WTC11 (cell line): ENCODE measurements at regions not wholly inside any gene's neighbourhood (a gene's known extent, or its start where the extent isn't known, plus 50 kb on each side); places are given as distances from the start of the nearest gene placed in this dataset.

Experiments
- ATAC-seq: fragments of 200-7000 bp; cut with Tn5 transposase; 2 replicates; pipeline ENCODE4 v1.10.0; 2021; ENCODE audit warnings: mild to moderate bottlenecking, moderate library complexity
- CTCF ChIA-PET: fragments of 300-600 bp; sonication (Branson Sonifier 250); formaldehyde crosslinking; loops from one replicate; lab custom pipeline; 2021; ENCODE audit warnings: antibody characterized with exemption; lab: Charles Lee
- POLR2A ChIA-PET: fragments of 350-600 bp; sonication (Branson Sonifier 250); formaldehyde crosslinking; loops from one replicate; lab custom pipeline; 2021; ENCODE audit warnings: antibody characterized with exemption; lab: Charles Lee
- DNase-seq: peaks from one replicate; pipeline ENCODE4 v3.0.0; 2021; ENCODE audit warnings: low spot score
- H3K27ac Mint-ChIP-seq: 2 replicates; pipeline ENCODE4 v1.8.0; 2021; ENCODE audit warnings: mixed read lengths
- H3K27me3 Mint-ChIP-seq: 2 replicates; pipeline ENCODE4 v1.8.0; 2021; ENCODE audit warnings: low read depth, mild to moderate bottlenecking, moderate library complexity, mixed read lengths
- H3K36me3 Mint-ChIP-seq: 2 replicates; pipeline ENCODE4 v1.8.0; 2021; ENCODE audit warnings: mixed read lengths
- H3K4me1 Mint-ChIP-seq: 2 replicates; pipeline ENCODE4 v1.8.0; 2022; ENCODE audit warnings: mixed read lengths
- H3K4me3 Mint-ChIP-seq: 2 replicates; pipeline ENCODE4 v1.8.0; 2021; ENCODE audit warnings: mild to moderate bottlenecking, moderate library complexity, mixed read lengths
- H3K9me3 Mint-ChIP-seq: 2 replicates; pipeline ENCODE4 v1.8.0; 2021; ENCODE audit warnings: mixed read lengths
- CBFB ChIP-seq: sonication (generic); formaldehyde crosslinking; IDR thresholded peaks from 2 replicates; pipeline ENCODE4 v1.8.1; 2022; ENCODE audit warnings: mild to moderate bottlenecking, low read depth, missing genetic modification reagents
- CREB1 ChIP-seq: sonication (generic); formaldehyde crosslinking; IDR thresholded peaks from 2 replicates; pipeline ENCODE4 v1.8.0; 2023; ENCODE audit warnings: mild to moderate bottlenecking, missing genetic modification reagents
- EMX1 ChIP-seq: fragments of 250-450 bp; sonication (Bioruptor Pico); IDR thresholded peaks from 2 replicates; pipeline ENCODE4 v1.8.0; 2021; ENCODE audit warnings: mild to moderate bottlenecking
- ESRRA ChIP-seq: sonication (generic); formaldehyde crosslinking; IDR thresholded peaks from 2 replicates; pipeline ENCODE4 v1.8.1; 2022; ENCODE audit warnings: mild to moderate bottlenecking, missing genetic modification reagents, borderline replicate concordance
- FOXK1 ChIP-seq: sonication (generic); formaldehyde crosslinking; IDR thresholded peaks from 2 replicates; pipeline ENCODE4 v1.8.0; 2022; ENCODE audit warnings: mild to moderate bottlenecking, moderate library complexity, missing genetic modification reagents
- FOXP1 ChIP-seq: sonication (generic); formaldehyde crosslinking; IDR thresholded peaks from 2 replicates; pipeline ENCODE4 v1.8.0; 2022; ENCODE audit warnings: missing genetic modification reagents, mild to moderate bottlenecking, moderate library complexity, borderline replicate concordance
- IRF2 ChIP-seq: sonication (generic); formaldehyde crosslinking; IDR thresholded peaks from 2 replicates; pipeline ENCODE4 v1.8.0; 2022; ENCODE audit warnings: low read depth, missing genetic modification reagents, borderline replicate concordance
- MXD4 ChIP-seq: fragments of 250-450 bp; sonication (Bioruptor Pico); IDR thresholded peaks from 2 replicates; pipeline ENCODE4 v1.8.0; 2021; ENCODE audit warnings: mild to moderate bottlenecking, moderate library complexity, borderline replicate concordance
- MYBL2 ChIP-seq: sonication (generic); formaldehyde crosslinking; IDR thresholded peaks from 2 replicates; pipeline ENCODE4 v1.8.1; 2023; ENCODE audit warnings: mild to moderate bottlenecking, moderate library complexity, missing genetic modification reagents
- NFYB ChIP-seq: sonication (generic); formaldehyde crosslinking; conservative IDR thresholded peaks from 2 replicates; pipeline ENCODE4 v1.8.0; 2022; ENCODE audit warnings: low read depth, missing genetic modification reagents
- PRDM15 ChIP-seq: sonication (generic); formaldehyde crosslinking; IDR thresholded peaks from 2 replicates; pipeline ENCODE4 v1.8.0; 2022; ENCODE audit warnings: missing genetic modification reagents
- PRRX2 ChIP-seq: fragments of 250-450 bp; sonication (Bioruptor Pico); IDR thresholded peaks from 2 replicates; pipeline ENCODE4 v1.8.0; 2021; ENCODE audit warnings: mild to moderate bottlenecking
- SP1 ChIP-seq: sonication (generic); formaldehyde crosslinking; conservative IDR thresholded peaks from 2 replicates; pipeline ENCODE4 v1.8.1; 2022; ENCODE audit warnings: missing genetic modification reagents
- STAT6 ChIP-seq: sonication (generic); formaldehyde crosslinking; conservative IDR thresholded peaks from 2 replicates; pipeline ENCODE4 v1.8.1; 2023; ENCODE audit warnings: mild to moderate bottlenecking, low read depth, missing genetic modification reagents, moderate library complexity
- ZNF138 ChIP-seq: sonication (generic); formaldehyde crosslinking; conservative IDR thresholded peaks from 2 replicates; pipeline ENCODE4 v1.8.1; 2022; ENCODE audit warnings: mild to moderate bottlenecking, moderate library complexity, missing genetic modification reagents
- ZNF416 ChIP-seq: fragments of 250-450 bp; sonication (Bioruptor Pico); IDR thresholded peaks from 2 replicates; pipeline ENCODE4 v1.9.0; 2021; ENCODE audit warnings: mild to moderate bottlenecking, inconsistent platforms
- ZNF671 ChIP-seq: fragments of 250-450 bp; sonication (Bioruptor Pico); IDR thresholded peaks from 2 replicates; pipeline ENCODE4 v1.8.0; 2021; ENCODE audit warnings: mild to moderate bottlenecking
- TF ChIP-seq, protein P1 (sequence below): sonication (generic); formaldehyde crosslinking; IDR thresholded peaks from 2 replicates; pipeline ENCODE4 v1.8.1; 2022; ENCODE audit warnings: missing genetic modification reagents, borderline replicate concordance
- TF ChIP-seq, protein P2 (sequence below): sonication (generic); formaldehyde crosslinking; IDR thresholded peaks from 2 replicates; pipeline ENCODE4 v1.8.0; 2022; ENCODE audit warnings: mild to moderate bottlenecking, missing genetic modification reagents
- TF ChIP-seq, protein P3 (sequence below): fragments of 250-450 bp; sonication (Bioruptor Pico); IDR thresholded peaks from 2 replicates; pipeline ENCODE4 v1.9.0; 2021; ENCODE audit warnings: moderate library complexity, mild to moderate bottlenecking, inconsistent platforms, borderline replicate concordance
- TF ChIP-seq, protein P4 (sequence below): sonication (generic); formaldehyde crosslinking; IDR thresholded peaks from 2 replicates; pipeline ENCODE4 v1.8.1; 2023; ENCODE audit warnings: mild to moderate bottlenecking, missing genetic modification reagents, moderate library complexity
- TF ChIP-seq, protein P5 (sequence below): fragments of 250-450 bp; sonication (Bioruptor Pico); IDR thresholded peaks from 2 replicates; pipeline ENCODE4 v1.9.0; 2021; ENCODE audit warnings: mild to moderate bottlenecking, borderline replicate concordance

DNA sequence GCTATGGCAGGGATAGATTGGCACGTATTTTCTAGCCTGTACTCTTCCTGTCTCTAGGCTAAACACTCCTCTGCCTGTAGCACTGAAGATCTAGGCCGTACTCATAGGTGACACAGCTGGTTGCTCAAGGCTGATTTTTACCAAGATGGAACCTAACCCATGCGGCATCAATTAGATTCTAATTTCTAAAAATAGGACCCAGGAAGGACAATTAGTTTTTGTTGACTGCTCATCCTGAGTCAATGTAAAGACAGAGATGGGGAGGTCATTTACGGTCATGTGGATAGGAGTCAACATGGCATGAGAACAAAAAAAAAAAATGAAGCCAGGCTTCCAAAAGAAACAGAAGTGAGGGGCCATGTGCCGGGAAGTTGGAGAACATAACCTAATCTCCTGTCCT lies 360.7 kb upstream of the ETAA1 start (continued):
- TF ChIP-seq FOXK1 (CRISPR knock-in tag): no peak
- TF ChIP-seq, protein P1, sequence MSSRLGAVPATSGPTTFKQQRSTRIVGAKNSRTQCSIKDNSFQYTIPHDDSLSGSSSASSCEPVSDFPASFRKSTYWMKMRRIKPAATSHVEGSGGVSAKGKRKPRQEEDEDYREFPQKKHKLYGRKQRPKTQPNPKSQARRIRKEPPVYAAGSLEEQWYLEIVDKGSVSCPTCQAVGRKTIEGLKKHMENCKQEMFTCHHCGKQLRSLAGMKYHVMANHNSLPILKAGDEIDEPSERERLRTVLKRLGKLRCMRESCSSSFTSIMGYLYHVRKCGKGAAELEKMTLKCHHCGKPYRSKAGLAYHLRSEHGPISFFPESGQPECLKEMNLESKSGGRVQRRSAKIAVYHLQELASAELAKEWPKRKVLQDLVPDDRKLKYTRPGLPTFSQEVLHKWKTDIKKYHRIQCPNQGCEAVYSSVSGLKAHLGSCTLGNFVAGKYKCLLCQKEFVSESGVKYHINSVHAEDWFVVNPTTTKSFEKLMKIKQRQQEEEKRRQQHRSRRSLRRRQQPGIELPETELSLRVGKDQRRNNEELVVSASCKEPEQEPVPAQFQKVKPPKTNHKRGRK (CRISPR knock-in tag): no peak
- TF ChIP-seq MYBL2 (CRISPR knock-in tag): no peak
- no peak for TF ChIP-seq SP1
- TF ChIP-seq, protein P2, sequence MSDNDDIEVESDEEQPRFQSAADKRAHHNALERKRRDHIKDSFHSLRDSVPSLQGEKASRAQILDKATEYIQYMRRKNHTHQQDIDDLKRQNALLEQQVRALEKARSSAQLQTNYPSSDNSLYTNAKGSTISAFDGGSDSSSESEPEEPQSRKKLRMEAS (CRISPR knock-in tag): no peak

DNA sequence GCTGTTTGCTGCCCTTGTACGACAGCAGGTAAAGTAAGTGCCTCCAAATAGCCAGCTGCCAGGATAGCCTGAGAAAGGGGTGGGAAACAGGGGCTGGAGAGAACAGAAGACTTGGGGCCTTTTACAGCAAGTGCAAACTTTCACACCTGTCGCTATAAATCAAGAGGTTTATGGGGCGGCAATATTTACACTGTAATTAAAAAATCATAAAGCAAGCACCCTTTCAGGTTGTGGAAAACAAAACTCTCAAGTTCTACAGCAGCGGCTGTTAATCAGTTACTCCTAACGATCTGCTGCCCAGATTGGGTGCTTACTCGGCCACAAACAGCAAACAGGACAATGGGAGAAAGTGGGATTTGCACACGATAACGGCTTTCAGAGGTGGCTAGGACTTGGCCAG lies 359.5 kb upstream of the ETAA1 start:
- Mint-ChIP-seq H3K4me3 (no peak overlapping the region), H3K4me1 (peaks cover 4% of the 10 kb centered on the region; the same call in 1 of the 2 replicates), H3K27me3 (no peaks in the 10 kb centered on the region), H3K9me3 (no peaks in the 10 kb centered on the region), H3K36me3 (no peaks in the 10 kb centered on the region), H3K27ac (no peak overlapping the region)
- no peak for DNase-seq
- ChIA-PET POLR2A (no interaction called here), CTCF (no interaction called here)
- TF ChIP-seq, protein P3, sequence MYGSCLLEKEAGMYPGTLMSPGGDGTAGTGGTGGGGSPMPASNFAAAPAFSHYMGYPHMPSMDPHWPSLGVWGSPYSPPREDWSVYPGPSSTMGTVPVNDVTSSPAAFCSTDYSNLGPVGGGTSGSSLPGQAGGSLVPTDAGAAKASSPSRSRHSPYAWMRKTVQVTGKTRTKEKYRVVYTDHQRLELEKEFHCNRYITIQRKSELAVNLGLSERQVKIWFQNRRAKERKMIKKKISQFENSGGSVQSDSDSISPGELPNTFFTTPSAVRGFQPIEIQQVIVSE (CRISPR knock-in tag): no peak
- no peak for TF ChIP-seq ZNF138 (CRISPR knock-in tag)
- no peak for TF ChIP-seq NFYB (CRISPR knock-in tag)
- TF ChIP-seq IRF2: no peak
- no peak for TF ChIP-seq EMX1 (CRISPR knock-in tag)
- TF ChIP-seq ZNF671: no peak
- no peak for TF ChIP-seq FOXP1 (CRISPR knock-in tag)
- no peak for TF ChIP-seq ESRRA (CRISPR knock-in tag)
- TF ChIP-seq PRRX2 (CRISPR knock-in tag): no peak
- TF ChIP-seq ZNF416 (CRISPR knock-in tag): no peak
- TF ChIP-seq STAT6 (CRISPR knock-in tag): no peak
- TF ChIP-seq, protein P4, sequence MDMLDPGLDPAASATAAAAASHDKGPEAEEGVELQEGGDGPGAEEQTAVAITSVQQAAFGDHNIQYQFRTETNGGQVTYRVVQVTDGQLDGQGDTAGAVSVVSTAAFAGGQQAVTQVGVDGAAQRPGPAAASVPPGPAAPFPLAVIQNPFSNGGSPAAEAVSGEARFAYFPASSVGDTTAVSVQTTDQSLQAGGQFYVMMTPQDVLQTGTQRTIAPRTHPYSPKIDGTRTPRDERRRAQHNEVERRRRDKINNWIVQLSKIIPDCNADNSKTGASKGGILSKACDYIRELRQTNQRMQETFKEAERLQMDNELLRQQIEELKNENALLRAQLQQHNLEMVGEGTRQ: no peak
- ATAC-seq: no peak

DNA sequence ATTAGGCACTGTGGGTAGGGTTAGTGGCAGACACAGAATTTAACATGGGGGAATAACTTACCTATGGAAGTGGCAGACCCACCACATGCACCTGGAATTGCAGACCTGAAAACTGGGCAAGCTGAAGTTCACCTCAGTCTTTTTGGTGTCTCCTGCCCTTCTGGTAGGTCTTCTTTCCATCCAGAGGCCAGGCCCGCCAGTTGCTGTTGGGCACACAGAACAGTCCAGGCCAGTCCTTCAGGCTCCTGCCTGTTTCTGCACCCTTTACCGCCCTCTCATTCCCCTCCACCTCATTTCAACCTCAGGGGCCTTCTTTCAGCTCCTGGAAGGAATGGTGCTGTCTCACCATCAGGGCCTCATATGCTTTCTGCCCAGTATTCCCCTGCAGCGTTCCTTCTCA lies 358.9 kb upstream of the ETAA1 start:
- no peak overlapping the region for H3K4me3 Mint-ChIP-seq
- no peaks in the 10 kb centered on the region for H3K36me3 Mint-ChIP-seq
- POLR2A ChIA-PET: no interaction called here
- no peak for DNase-seq
- no peaks in the 10 kb centered on the region for H3K27me3 Mint-ChIP-seq
- CTCF ChIA-PET: no interaction called here
- H3K27ac Mint-ChIP-seq: no peak overlapping the region
- no peak for ATAC-seq
- H3K4me1 Mint-ChIP-seq: peaks cover 4% of the 10 kb centered on the region; the same call in 1 of the 2 replicates
- H3K9me3 Mint-ChIP-seq: no peaks in the 10 kb centered on the region
- TF ChIP-seq CREB1 (CRISPR knock-in tag) (no peak), PRDM15 (CRISPR knock-in tag) (no peak), CBFB (CRISPR knock-in tag) (no peak), MXD4 (CRISPR knock-in tag) (no peak)
- TF ChIP-seq, protein P5, sequence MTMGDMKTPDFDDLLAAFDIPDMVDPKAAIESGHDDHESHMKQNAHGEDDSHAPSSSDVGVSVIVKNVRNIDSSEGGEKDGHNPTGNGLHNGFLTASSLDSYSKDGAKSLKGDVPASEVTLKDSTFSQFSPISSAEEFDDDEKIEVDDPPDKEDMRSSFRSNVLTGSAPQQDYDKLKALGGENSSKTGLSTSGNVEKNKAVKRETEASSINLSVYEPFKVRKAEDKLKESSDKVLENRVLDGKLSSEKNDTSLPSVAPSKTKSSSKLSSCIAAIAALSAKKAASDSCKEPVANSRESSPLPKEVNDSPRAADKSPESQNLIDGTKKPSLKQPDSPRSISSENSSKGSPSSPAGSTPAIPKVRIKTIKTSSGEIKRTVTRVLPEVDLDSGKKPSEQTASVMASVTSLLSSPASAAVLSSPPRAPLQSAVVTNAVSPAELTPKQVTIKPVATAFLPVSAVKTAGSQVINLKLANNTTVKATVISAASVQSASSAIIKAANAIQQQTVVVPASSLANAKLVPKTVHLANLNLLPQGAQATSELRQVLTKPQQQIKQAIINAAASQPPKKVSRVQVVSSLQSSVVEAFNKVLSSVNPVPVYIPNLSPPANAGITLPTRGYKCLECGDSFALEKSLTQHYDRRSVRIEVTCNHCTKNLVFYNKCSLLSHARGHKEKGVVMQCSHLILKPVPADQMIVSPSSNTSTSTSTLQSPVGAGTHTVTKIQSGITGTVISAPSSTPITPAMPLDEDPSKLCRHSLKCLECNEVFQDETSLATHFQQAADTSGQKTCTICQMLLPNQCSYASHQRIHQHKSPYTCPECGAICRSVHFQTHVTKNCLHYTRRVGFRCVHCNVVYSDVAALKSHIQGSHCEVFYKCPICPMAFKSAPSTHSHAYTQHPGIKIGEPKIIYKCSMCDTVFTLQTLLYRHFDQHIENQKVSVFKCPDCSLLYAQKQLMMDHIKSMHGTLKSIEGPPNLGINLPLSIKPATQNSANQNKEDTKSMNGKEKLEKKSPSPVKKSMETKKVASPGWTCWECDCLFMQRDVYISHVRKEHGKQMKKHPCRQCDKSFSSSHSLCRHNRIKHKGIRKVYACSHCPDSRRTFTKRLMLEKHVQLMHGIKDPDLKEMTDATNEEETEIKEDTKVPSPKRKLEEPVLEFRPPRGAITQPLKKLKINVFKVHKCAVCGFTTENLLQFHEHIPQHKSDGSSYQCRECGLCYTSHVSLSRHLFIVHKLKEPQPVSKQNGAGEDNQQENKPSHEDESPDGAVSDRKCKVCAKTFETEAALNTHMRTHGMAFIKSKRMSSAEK (CRISPR knock-in tag): no peak
